ENCODE measurements at regions not wholly inside any gene's neighbourhood (a gene's known extent, or its start where the extent isn't known, plus 50 kb on each side); places are given as distances from the start of the nearest gene placed in this dataset.
A peak's percentile ranks its signal among the peaks of the same experiment; 100 is the strongest.

DNA sequence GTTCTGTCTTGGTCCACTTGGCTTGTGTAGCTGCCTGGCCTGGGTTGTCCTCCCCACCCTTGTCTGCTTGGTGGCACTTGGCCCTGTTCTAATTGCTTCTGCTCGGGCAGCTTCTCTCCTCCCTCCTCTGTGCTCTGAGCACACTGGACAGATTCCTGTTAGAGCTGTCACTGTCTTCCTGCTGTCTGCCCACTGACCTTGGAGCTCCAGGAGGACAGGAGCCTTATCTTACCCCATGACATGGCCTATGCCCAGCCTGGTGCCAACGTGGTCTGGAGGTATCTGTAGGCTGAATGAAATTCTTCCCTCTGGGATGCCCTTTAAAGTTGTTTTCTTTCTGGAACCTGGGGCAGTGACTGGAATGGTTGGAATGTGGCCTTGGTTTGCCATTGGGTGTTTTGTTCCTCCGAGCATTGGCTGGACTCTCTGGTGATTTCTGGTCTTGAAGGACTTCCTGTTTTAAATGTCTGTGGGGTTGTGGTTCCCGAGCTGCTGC is 94.1 kb downstream of the FAM43A start:
- Histone ChIP-seq H3K4ac (ENCODE audit: low read depth, low read length) (no peak overlapping the region), H3K14ac (replicated peaks; ENCODE audit: low read depth, low read length) (no peak overlapping the region), H4K5ac (ENCODE audit: low read depth, low read length) (no peak overlapping the region), H3K36me3 (ENCODE audit: control insufficient read depth, insufficient read depth, low read length) (no peaks in the 10 kb centered on the region), H3K27me3 (ENCODE audit: control insufficient read depth, insufficient read depth, low read length) (peaks cover 35% of the 10 kb centered on the region), H3K18ac (ENCODE audit: low read depth, low read length) (no peak overlapping the region), H3K4me1 (ENCODE audit: control insufficient read depth, insufficient read depth, low read length) (no peaks in the 10 kb centered on the region), H3K23ac (ENCODE audit: low read depth, low read length) (no peak overlapping the region), H3K4me3 (ENCODE audit: insufficient read depth, low read depth, low read length) (no peak overlapping the region), H2BK15ac (ENCODE audit: low read depth, low read length) (no peak overlapping the region), H3K27ac (ENCODE audit: insufficient read depth, low read length) (no peak overlapping the region), H3K9me3 (ENCODE audit: control insufficient read depth, insufficient read depth, low read length) (no peaks in the 10 kb centered on the region), H3K56ac (ENCODE audit: extremely low read depth, insufficient read depth, low read length) (no peak overlapping the region), H2BK20ac (ENCODE audit: low read depth, low read length) (no peak overlapping the region), H4K91ac (ENCODE audit: insufficient read depth, low read depth, low read length) (no peak overlapping the region), H2AK5ac (ENCODE audit: low read depth, low read length) (no peak overlapping the region), H4K8ac (ENCODE audit: low read depth in 2 of 2, low read length in 2 of 2) (no peak overlapping the region), H2BK120ac (ENCODE audit: low read depth, low read length) (0 out of 2 replicates have a peak overlapping the region, but pooled peaks have one; percentile 27), H3K9me1 (ENCODE audit: insufficient read depth, low read length) (no peaks in the 10 kb centered on the region), H2BK5ac (ENCODE audit: low read depth, low read length, poor library complexity, severe bottlenecking) (no peak overlapping the region), H2AFZ (replicated peaks; ENCODE audit: low read length, poor library complexity) (peak overlapping the region; percentile 5), H2AK9ac (replicated peaks; ENCODE audit: low read depth, low read length, poor library complexity) (no peak overlapping the region), H3K79me1 (ENCODE audit: low read depth in 1 of 2, low read length in 2 of 2) (no peaks in the 10 kb centered on the region), H4K20me1 (ENCODE audit: insufficient read depth, low read length) (no peaks in the 10 kb centered on the region), H3K9ac (ENCODE audit: low read depth, low read length) (no peak overlapping the region), H3K4me2 (ENCODE audit: low read depth, low read length) (no peak overlapping the region)
- in situ Hi-C loops (cut with MboI; ENCODE audit: low sequenced_read_pairs) = no loop called here
- POLR2A ChIA-PET (ENCODE audit: unreplicated experiment) = no interaction called here
- DNase-seq = no peak
- TF ChIP-seq FOS (IDR thresholded peaks at IDR 0.05; ENCODE audit: low read depth, low read length) (no peak), CHD1 (IDR thresholded peaks at IDR 0.05; ENCODE audit: low read depth, low read length) (no peak), RFX5 (IDR thresholded peaks at IDR 0.05; ENCODE audit: low read depth, low read length) (no peak), SMC3 (IDR thresholded peaks at IDR 0.05; ENCODE audit: low read depth, low read length) (no peak)
- dilution Hi-C loops (cut with HindIII; ENCODE audit: low sequenced_read_pairs, unreplicated experiment) = no loop called here
- intact Hi-C loops (cut with micrococcal nuclease) = loop anchor here (5.0 kb wide), 1 partner anchor 68 kb away; no protein-coding TSS in a partner anchor
- 43% methylated on average over 1 of the region's 4 CpGs; no CpG with 5 or more reads in 1 of the 2 experiments for WGBS, 2 experiments (ENCODE audit: extremely low coverage in 2 of 2, insufficient read length in 1 of 2)
- peak; percentile 32; the same call in 1 of the 2 replicates for ATAC-seq (ENCODE audit: low read depth)
- no TSS peak for BruUV-seq (replicated peaks)
- CTCF ChIA-PET = interaction anchor here (1.3 kb wide), 1 partner anchor 206 kb away, joined by 4 read pairs; no protein-coding TSS in a partner anchor

Measured in IMR-90 (cell line).